Esophagus muscularis mucosa (tissue), 4 donors: ENCODE measurements at regions not wholly inside any gene's neighbourhood (a gene's known extent, or its start where the extent isn't known, plus 50 kb on each side); places are given as distances from the start of the nearest gene placed in this dataset.

Source experiments
- CTCF ChIP-seq, 3 experiments: fragments of 200-600 bp in 2 of 3; fragments of 450-650 bp in 1 of 3; sonication (generic) in 2 of 3; IDR thresholded peaks; one replicate each; pipeline ENCODE4 v1.5.1; 2017 to 2019; ENCODE audit warnings: antibody characterized with exemption in 3 of 3, mild to moderate bottlenecking in 2 of 3, moderate library complexity in 1 of 3
- EP300 ChIP-seq: sonication (generic); formaldehyde crosslinking; IDR thresholded peaks from one replicate; pipeline ENCODE4 v1.6.1; 2017; ENCODE audit warnings: antibody characterized with exemption
- POLR2A ChIP-seq: fragments of 450-650 bp; IDR thresholded peaks from one replicate; pipeline ENCODE4 v1.6.1; 2017; ENCODE audit warnings: antibody characterized with exemption, moderate library complexity, mild to moderate bottlenecking, low read depth
- POLR2AphosphoS5 ChIP-seq, 2 donors: sonication (generic); formaldehyde crosslinking; IDR thresholded peaks; one replicate each; pipeline ENCODE4 v1.6.1; 2017; ENCODE audit warnings: antibody characterized with exemption in 2 of 2

GRCh38 chr3:69438476-69438875 lies 52.6 kb upstream of the FRMD4B start:
- TF ChIP-seq CTCF (IDR thresholded peaks at IDR 0.05) (no peak), POLR2AphosphoS5 (IDR thresholded peaks at IDR 0.05) (no peak), EP300 (no peak), POLR2A (no peak)
